A673 (cell line): ENCODE measurements at regions not wholly inside any gene's neighbourhood (a gene's known extent, or its start where the extent isn't known, plus 50 kb on each side); places are given as distances from the start of the nearest gene placed in this dataset.

Experiments used
- BruUV-seq: library from RNA; stranded (reverse); fragments of 400-500 nt; replicated peaks from 2 replicates; lab custom pipeline; 2021; lab: Mats Ljungman, UMichigan
- CTCF ChIA-PET: fragments of 300-600 bp; sonication (Branson Sonifier 250); formaldehyde crosslinking; loops from one replicate; lab custom pipeline; 2022; ENCODE audit warnings: antibody characterized with exemption; lab: Charles Lee
- POLR2A ChIA-PET: fragments of 300-600 bp; sonication (Branson Sonifier 250); formaldehyde crosslinking; loops from one replicate; lab custom pipeline; 2022; ENCODE audit warnings: antibody characterized with exemption; ENCODE audit not compliant: low non-redundant PET; lab: Charles Lee
- DNase-seq: peaks from one replicate; pipeline ENCODE4 v3.0.0-alpha.2; 2015; ENCODE audit warnings: low spot score
- H3K27ac ChIP-seq: fragments of 200-600 bp; sonication (generic); 2 replicates; pipeline ENCODE4 v1.5.1; 2016; ENCODE audit warnings: mixed run types, low read depth, mild to moderate bottlenecking, mixed read lengths, antibody characterized with exemption, low read length; ENCODE audit not compliant: poor library complexity, severe bottlenecking
- H3K27me3 ChIP-seq: fragments of 200-600 bp; sonication (generic); replicated peaks from 2 replicates; pipeline ENCODE4 v1.6.1; 2017; ENCODE audit warnings: mixed run types, low read depth, mild to moderate bottlenecking, mixed read lengths, antibody characterized with exemption, low read length; ENCODE audit not compliant: insufficient read depth, poor library complexity
- H3K36me3 ChIP-seq: fragments of 200-600 bp; sonication (generic); 2 replicates; pipeline ENCODE4 v1.6.1; 2016; ENCODE audit warnings: mixed run types, mild to moderate bottlenecking, mixed read lengths, antibody characterized with exemption, low read length; ENCODE audit not compliant: insufficient read depth, poor library complexity, severe bottlenecking
- H3K4me1 ChIP-seq: fragments of 200-600 bp; sonication (generic); 2 replicates; pipeline ENCODE4 v1.6.1; 2017; ENCODE audit warnings: mixed run types, mild to moderate bottlenecking, mixed read lengths, antibody characterized with exemption, low read length; ENCODE audit not compliant: insufficient read depth, poor library complexity, severe bottlenecking
- H3K4me3 ChIP-seq: fragments of 200-600 bp; sonication (generic); 2 replicates; pipeline ENCODE4 v1.5.1; 2016; ENCODE audit warnings: low read depth, mixed run types, mild to moderate bottlenecking, mixed read lengths, low read length; ENCODE audit not compliant: poor library complexity, severe bottlenecking
- H3K9me3 ChIP-seq: fragments of 200-600 bp; sonication (generic); 2 replicates; pipeline ENCODE4 v1.6.1; 2016; ENCODE audit warnings: mixed run types, low read depth, mild to moderate bottlenecking, mixed read lengths, antibody characterized with exemption, low read length; ENCODE audit not compliant: poor library complexity, severe bottlenecking
- EZH2 ChIP-seq: fragments of 200-600 bp; sonication (generic); IDR thresholded peaks from 2 replicates; pipeline ENCODE4 v1.6.1; 2017; ENCODE audit warnings: borderline replicate concordance, low read depth, mild to moderate bottlenecking, mixed read lengths, antibody characterized with exemption, low read length; ENCODE audit not compliant: poor library complexity, severe bottlenecking
- intact Hi-C: fragments of 100-400 bp; cut with micrococcal nuclease; formaldehyde crosslinking; loops from one replicate; pipeline ENCODE4 v1.10.0; 2022; ENCODE audit not compliant: unreplicated experiment
- TF ChIP-seq, protein P1 (sequence below): fragments of 300-800, 200-600 bp; sonication (generic); conservative IDR thresholded peaks from 2 replicates; pipeline ENCODE4 v1.5.1; 2017; ENCODE audit warnings: low read depth, mild to moderate bottlenecking, antibody characterized with exemption, low read length, moderate library complexity, mixed read lengths

- Histone ChIP-seq H3K9me3 (no peaks in the 10 kb centered on the region), H3K4me3 (no peak overlapping the region), H3K27me3 (no peaks in the 10 kb centered on the region), H3K4me1 (no peaks in the 10 kb centered on the region), H3K27ac (no peak overlapping the region), H3K36me3 (no peaks in the 10 kb centered on the region)
- BruUV-seq: no TSS peak
- POLR2A ChIA-PET: no interaction called here
- no peak for TF ChIP-seq EZH2
- TF ChIP-seq, protein P1, sequence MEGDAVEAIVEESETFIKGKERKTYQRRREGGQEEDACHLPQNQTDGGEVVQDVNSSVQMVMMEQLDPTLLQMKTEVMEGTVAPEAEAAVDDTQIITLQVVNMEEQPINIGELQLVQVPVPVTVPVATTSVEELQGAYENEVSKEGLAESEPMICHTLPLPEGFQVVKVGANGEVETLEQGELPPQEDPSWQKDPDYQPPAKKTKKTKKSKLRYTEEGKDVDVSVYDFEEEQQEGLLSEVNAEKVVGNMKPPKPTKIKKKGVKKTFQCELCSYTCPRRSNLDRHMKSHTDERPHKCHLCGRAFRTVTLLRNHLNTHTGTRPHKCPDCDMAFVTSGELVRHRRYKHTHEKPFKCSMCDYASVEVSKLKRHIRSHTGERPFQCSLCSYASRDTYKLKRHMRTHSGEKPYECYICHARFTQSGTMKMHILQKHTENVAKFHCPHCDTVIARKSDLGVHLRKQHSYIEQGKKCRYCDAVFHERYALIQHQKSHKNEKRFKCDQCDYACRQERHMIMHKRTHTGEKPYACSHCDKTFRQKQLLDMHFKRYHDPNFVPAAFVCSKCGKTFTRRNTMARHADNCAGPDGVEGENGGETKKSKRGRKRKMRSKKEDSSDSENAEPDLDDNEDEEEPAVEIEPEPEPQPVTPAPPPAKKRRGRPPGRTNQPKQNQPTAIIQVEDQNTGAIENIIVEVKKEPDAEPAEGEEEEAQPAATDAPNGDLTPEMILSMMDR: no peak
- CTCF ChIA-PET: no interaction called here
- intact Hi-C loops: no loop called here
- DNase-seq: no peak
Measured at GRCh38 chr11:112727341-112727841, 233.8 kb upstream of the NCAM1 start.

- ChIA-PET CTCF (no interaction called here), POLR2A (no interaction called here)
- no peaks in the 10 kb centered on the region for H3K27me3 ChIP-seq
- no peak for DNase-seq
- H3K27ac ChIP-seq: no peak overlapping the region
- intact Hi-C loops: no loop called here
- no peaks in the 10 kb centered on the region for H3K9me3 ChIP-seq
- BruUV-seq: no TSS peak
- TF ChIP-seq EZH2: no peak
- TF ChIP-seq, protein P1: no peak
- no peaks in the 10 kb centered on the region for H3K4me1 ChIP-seq
- no peaks in the 10 kb centered on the region for H3K36me3 ChIP-seq
- no peak overlapping the region for H3K4me3 ChIP-seq
Measured at GRCh38 chr11:112728288-112728687, 232.9 kb upstream of the NCAM1 start.

GRCh38 chr11:112728716-112729115, 232.5 kb upstream of the NCAM1 start:
- POLR2A ChIA-PET: no interaction called here
- no peak overlapping the region for H3K4me3 ChIP-seq
- TF ChIP-seq, protein P1: no peak
- TF ChIP-seq EZH2: no peak
- H3K9me3 ChIP-seq: no peaks in the 10 kb centered on the region
- H3K4me1 ChIP-seq: no peaks in the 10 kb centered on the region
- CTCF ChIA-PET: no interaction called here
- H3K27me3 ChIP-seq: no peaks in the 10 kb centered on the region
- no peak for DNase-seq
- intact Hi-C loops: no loop called here
- no TSS peak for BruUV-seq
- H3K36me3 ChIP-seq: no peaks in the 10 kb centered on the region
- H3K27ac ChIP-seq: no peak overlapping the region
